GM23248 (cell line): ENCODE measurements at regions not wholly inside any gene's neighbourhood (a gene's known extent, or its start where the extent isn't known, plus 50 kb on each side); places are given as distances from the start of the nearest gene placed in this dataset.

Experiments used
- DNase-seq: peaks from one replicate; pipeline ENCODE4 v3.0.0-alpha.2; 2015
- H2AFZ ChIP-seq: fragments of 200-600 bp; sonication (generic); 2 replicates; pipeline ENCODE4 v1.6.1; 2016; ENCODE audit warnings: antibody characterized with exemption
- H3F3A ChIP-seq: fragments of 200-600 bp; sonication (generic); 2 replicates; pipeline ENCODE4 v1.6.1; 2016; ENCODE audit warnings: mild to moderate bottlenecking, antibody characterized with exemption, mixed run types; ENCODE audit not compliant: insufficient read depth
- H3K27ac ChIP-seq: fragments of 200-600 bp; sonication (generic); 2 replicates; pipeline ENCODE4 v1.5.1; 2016; ENCODE audit warnings: mild to moderate bottlenecking
- H3K27me3 ChIP-seq: fragments of 200-600 bp; sonication (generic); replicated peaks from 2 replicates; pipeline ENCODE4 v1.6.1; 2016; ENCODE audit warnings: mild to moderate bottlenecking; ENCODE audit not compliant: insufficient read depth
- H3K36me3 ChIP-seq: fragments of 200-600 bp; sonication (generic); 2 replicates; pipeline ENCODE4 v1.6.1; 2016; ENCODE audit warnings: low read depth, mild to moderate bottlenecking
- H3K4me1 ChIP-seq: fragments of 200-600 bp; sonication (generic); 2 replicates; pipeline ENCODE4 v1.6.1; 2016; ENCODE audit warnings: mild to moderate bottlenecking; ENCODE audit not compliant: insufficient read depth
- H3K4me2 ChIP-seq: fragments of 200-600 bp; sonication (generic); one replicate; pipeline ENCODE4 v1.6.1; 2016; ENCODE audit warnings: mild to moderate bottlenecking; ENCODE audit not compliant: unreplicated experiment
- H3K4me3 ChIP-seq: fragments of 200-600 bp; sonication (generic); 2 replicates; pipeline ENCODE4 v1.5.1; 2016; ENCODE audit warnings: mild to moderate bottlenecking
- H3K79me2 ChIP-seq: fragments of 200-600 bp; sonication (generic); 2 replicates; pipeline ENCODE4 v1.6.1; 2016; ENCODE audit warnings: mild to moderate bottlenecking; ENCODE audit not compliant: insufficient read depth
- H3K9ac ChIP-seq: fragments of 200-600 bp; sonication (generic); 2 replicates; pipeline ENCODE4 v1.6.1; 2016; ENCODE audit warnings: mild to moderate bottlenecking
- H3K9me2 ChIP-seq: fragments of 200-600 bp; sonication (generic); 2 replicates; pipeline ENCODE4 v1.6.1; 2016; ENCODE audit warnings: mixed run types, mild to moderate bottlenecking, moderate library complexity; ENCODE audit not compliant: insufficient read depth
- H3K9me3 ChIP-seq: fragments of 200-600 bp; sonication (generic); one replicate; pipeline ENCODE4 v1.6.1; 2017; ENCODE audit warnings: low read depth
- H4K20me1 ChIP-seq: fragments of 200-600 bp; sonication (generic); 2 replicates; pipeline ENCODE4 v1.6.0; 2016; ENCODE audit not compliant: insufficient read depth
- EZH2 ChIP-seq: fragments of 200-600 bp; sonication (generic); IDR thresholded peaks from 2 replicates; pipeline ENCODE4 v1.6.1; 2018; ENCODE audit warnings: antibody characterized with exemption, mild to moderate bottlenecking; ENCODE audit not compliant: insufficient read depth, poor library complexity, severe bottlenecking
- EZH2phosphoT487 ChIP-seq: fragments of 200-600 bp; sonication (generic); IDR thresholded peaks from 2 replicates; pipeline ENCODE4 v1.6.1; 2018; ENCODE audit warnings: antibody characterized with exemption, moderate library complexity, mild to moderate bottlenecking, low read depth; ENCODE audit not compliant: insufficient read depth
- WGBS, 2 experiments: methylation state at CpG; one replicate each; pipeline ENCODE4 v1.1.6; 2015 to 2017; ENCODE audit warnings: low lambda C conversion rate in 2 of 2, low coverage in 1 of 2; ENCODE audit errors: missing lambda C conversion rate in 2 of 2; 5-methylcytosine and 5-hydroxymethylcytosine counted together
- in situ Hi-C: fragments of 300-500 bp; cut with MboI; formaldehyde crosslinking; loops from 2 replicates; pipeline ENCODE4 v1.15.0; 2020

- Histone ChIP-seq H3K9me3 (no peaks in the 10 kb centered on the region), H3K27ac (no peak overlapping the region), H3K27me3 (0 out of 2 replicates have a peak, but pooled peaks cover 4% of the 10 kb centered on the region), H3F3A (peaks cover 8% of the 10 kb centered on the region), H3K4me3 (no peak overlapping the region), H3K4me1 (peaks cover 12% of the 10 kb centered on the region), H4K20me1 (no peaks in the 10 kb centered on the region), H2AFZ (no peak overlapping the region), H3K9me2 (no peaks in the 10 kb centered on the region), H3K9ac (no peak overlapping the region), H3K4me2 (no peak overlapping the region), H3K36me3 (no peaks in the 10 kb centered on the region), H3K79me2 (no peaks in the 10 kb centered on the region)
- in situ Hi-C loops = no loop called here
- DNase-seq = peak; percentile 49
- no peak for TF ChIP-seq EZH2
- no peak for TF ChIP-seq EZH2phosphoT487
- 4 to 14% methylated on average over 3 of the region's 3 CpGs for WGBS, 2 experiments
Measured at GRCh38 chr7:41134300-41135255, 568.3 kb downstream of the INHBA start.

GRCh38 chr7:41133690-41134299 is 569.1 kb downstream of the INHBA start:
- H4K20me1 ChIP-seq = no peaks in the 10 kb centered on the region
- H3K27ac ChIP-seq = no peak overlapping the region
- TF ChIP-seq EZH2 = no peak
- no peak for TF ChIP-seq EZH2phosphoT487
- H3K9me3 ChIP-seq = no peaks in the 10 kb centered on the region
- H3K4me1 ChIP-seq = peaks cover 12% of the 10 kb centered on the region
- H3K9ac ChIP-seq = no peak overlapping the region
- no peak for DNase-seq
- H3K4me2 ChIP-seq = no peak overlapping the region
- 71% methylated on average over 10 of the region's 10 CpGs for WGBS, 2 experiments
- no peaks in the 10 kb centered on the region for H3K36me3 ChIP-seq
- H3F3A ChIP-seq = peaks cover 8% of the 10 kb centered on the region
- no peaks in the 10 kb centered on the region for H3K79me2 ChIP-seq
- no peak overlapping the region for H2AFZ ChIP-seq
- 0 out of 2 replicates have a peak, but pooled peaks cover 4% of the 10 kb centered on the region for H3K27me3 ChIP-seq
- in situ Hi-C loops = no loop called here
- H3K9me2 ChIP-seq = no peaks in the 10 kb centered on the region
- H3K4me3 ChIP-seq = no peak overlapping the region

DNA sequence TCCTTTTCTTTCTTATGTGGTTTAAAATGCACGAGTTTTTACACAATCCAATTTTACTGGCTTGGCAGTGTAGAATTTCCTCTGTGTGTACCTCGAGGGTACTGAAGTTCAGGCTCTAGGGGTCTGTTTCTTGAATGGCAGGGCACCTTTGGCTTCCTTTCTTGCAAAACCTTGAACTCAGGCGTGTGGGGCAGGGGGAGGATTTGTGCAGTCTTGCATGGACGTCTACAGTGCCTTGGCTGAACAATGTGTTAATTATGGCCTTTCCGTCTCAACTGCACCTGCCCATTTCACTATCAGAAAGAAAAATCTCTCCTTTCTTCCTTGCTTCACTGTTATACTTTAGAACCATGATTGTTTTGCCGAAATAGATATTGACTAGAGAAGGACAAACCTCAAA is 570.9 kb downstream of the INHBA start:
- H3K4me2 ChIP-seq = no peak overlapping the region
- H3K4me3 ChIP-seq = no peak overlapping the region
- H3K79me2 ChIP-seq = no peaks in the 10 kb centered on the region
- no peaks in the 10 kb centered on the region; the same call in 1 of the 2 replicates for H3K27me3 ChIP-seq
- no peak overlapping the region for H3K27ac ChIP-seq
- in situ Hi-C loops = no loop called here
- TF ChIP-seq EZH2 (no peak), EZH2phosphoT487 (no peak)
- H2AFZ ChIP-seq = no peak overlapping the region
- no peak overlapping the region for H3K9ac ChIP-seq
- peaks cover 8% of the 10 kb centered on the region for H3F3A ChIP-seq
- H3K36me3 ChIP-seq = no peaks in the 10 kb centered on the region
- no peaks in the 10 kb centered on the region for H3K9me3 ChIP-seq
- 88 to 90% methylated on average over 6 of the region's 6 CpGs for WGBS, 2 experiments
- no peak for DNase-seq
- H4K20me1 ChIP-seq = no peaks in the 10 kb centered on the region
- H3K4me1 ChIP-seq = peaks cover 12% of the 10 kb centered on the region
- H3K9me2 ChIP-seq = no peaks in the 10 kb centered on the region

DNA sequence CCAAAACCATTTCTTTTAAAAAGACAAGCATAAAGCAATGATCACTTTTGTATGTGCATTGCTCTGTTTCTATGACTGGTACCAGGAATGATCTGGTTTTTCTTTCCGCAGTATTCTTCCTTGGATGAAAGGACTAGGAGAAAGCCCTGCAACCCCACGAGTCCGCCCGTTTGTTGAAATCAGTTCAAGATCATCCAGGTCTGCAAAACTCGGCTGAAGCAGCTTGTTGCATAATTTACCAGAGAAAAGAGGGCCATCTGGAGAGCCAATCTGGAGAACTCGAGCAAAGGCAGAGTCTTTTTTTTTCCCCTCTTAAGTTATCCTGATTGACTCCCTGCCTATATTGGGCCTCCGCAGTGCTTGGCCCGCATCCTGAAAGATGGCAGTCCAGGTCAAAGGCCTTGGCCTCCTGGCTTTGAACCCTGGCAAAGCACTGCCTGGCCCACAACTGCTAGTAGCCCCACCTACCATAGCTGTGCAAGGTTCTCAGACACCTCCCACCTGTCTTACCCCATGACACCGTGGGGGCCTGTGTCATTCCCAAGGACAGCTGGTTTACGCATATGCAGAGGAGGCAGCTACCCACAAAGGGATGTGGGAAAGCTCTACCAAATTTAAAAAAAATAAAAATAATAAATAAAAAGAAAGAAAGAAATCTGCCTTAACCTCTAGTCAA is 572.2 kb downstream of the INHBA start:
- H3K9me3 ChIP-seq = no peaks in the 10 kb centered on the region
- no peak overlapping the region for H3K4me2 ChIP-seq
- 80 to 83% methylated on average over 10 of the region's 10 CpGs for WGBS, 2 experiments
- H3K4me1 ChIP-seq = peaks cover 12% of the 10 kb centered on the region
- TF ChIP-seq EZH2 = no peak
- no peak for TF ChIP-seq EZH2phosphoT487
- no peaks in the 10 kb centered on the region; the same call in 1 of the 2 replicates for H3K27me3 ChIP-seq
- no peaks in the 10 kb centered on the region for H3K36me3 ChIP-seq
- no peaks in the 10 kb centered on the region for H3K9me2 ChIP-seq
- no peak overlapping the region for H3K4me3 ChIP-seq
- DNase-seq = no peak
- no peak overlapping the region for H2AFZ ChIP-seq
- H3F3A ChIP-seq = peaks cover 8% of the 10 kb centered on the region
- H3K27ac ChIP-seq = no peak overlapping the region
- H3K79me2 ChIP-seq = no peaks in the 10 kb centered on the region
- no peaks in the 10 kb centered on the region for H4K20me1 ChIP-seq
- H3K9ac ChIP-seq = no peak overlapping the region
- in situ Hi-C loops = no loop called here
